Smooth muscle cell (in vitro differentiated cells): ENCODE measurements at regions not wholly inside any gene's neighbourhood (a gene's known extent, or its start where the extent isn't known, plus 50 kb on each side); places are given as distances from the start of the nearest gene placed in this dataset.

Experiments used
- DNase-seq: peaks from one replicate; lab custom pipeline; 2025; ENCODE audit not compliant: unreplicated experiment; lab: John Stamatoyannopoulos, UW
- H2AFZ ChIP-seq: fragments of 200-600 bp; sonication (generic); 2 replicates; pipeline ENCODE4 v1.6.0; 2016; ENCODE audit warnings: antibody characterized with exemption, low read depth, mild to moderate bottlenecking
- H3F3A ChIP-seq: fragments of 200-600 bp; sonication (generic); 2 replicates; pipeline ENCODE4 v1.6.0; 2017; ENCODE audit warnings: antibody characterized with exemption, low read depth
- H3K27ac ChIP-seq: fragments of 200-600 bp; sonication (generic); 2 replicates; pipeline ENCODE4 v1.5.1; 2016; ENCODE audit warnings: low read depth, mild to moderate bottlenecking
- H3K27me3 ChIP-seq: fragments of 200-600 bp; sonication (generic); 2 replicates; pipeline ENCODE4 v1.6.1; 2016; ENCODE audit warnings: low read depth, mild to moderate bottlenecking
- H3K36me3 ChIP-seq: fragments of 200-600 bp; sonication (generic); 2 replicates; pipeline ENCODE4 v1.5.1; 2016; ENCODE audit warnings: low read depth
- H3K4me1 ChIP-seq: fragments of 200-600 bp; sonication (generic); 2 replicates; pipeline ENCODE4 v1.5.1; 2016; ENCODE audit warnings: low read depth
- H3K4me2 ChIP-seq: fragments of 200-600 bp; sonication (generic); 2 replicates; pipeline ENCODE4 v1.6.0; 2016; ENCODE audit warnings: mild to moderate bottlenecking
- H3K4me3 ChIP-seq: fragments of 200-600 bp; sonication (generic); 2 replicates; pipeline ENCODE4 v1.5.1; 2016; ENCODE audit warnings: mild to moderate bottlenecking
- H3K79me2 ChIP-seq: fragments of 200-600 bp; sonication (generic); 2 replicates; pipeline ENCODE4 v1.6.0; 2016; ENCODE audit warnings: low read depth, mild to moderate bottlenecking
- H3K9ac ChIP-seq: fragments of 200-600 bp; sonication (generic); 2 replicates; pipeline ENCODE4 v1.6.0; 2016; ENCODE audit warnings: low read depth
- H3K9me3 ChIP-seq: fragments of 200-600 bp; sonication (generic); replicated peaks from 2 replicates; pipeline ENCODE4 v1.5.1; 2016; ENCODE audit warnings: low read depth
- H4K20me1 ChIP-seq: fragments of 200-600 bp; sonication (generic); 2 replicates; pipeline ENCODE4 v1.6.0; 2016; ENCODE audit warnings: low read depth
- CTCF ChIP-seq: fragments of 200-600 bp; sonication (generic); IDR thresholded peaks from 2 replicates; pipeline ENCODE4 v1.5.1; 2017; ENCODE audit warnings: borderline replicate concordance, mild to moderate bottlenecking, antibody characterized with exemption; ENCODE audit not compliant: insufficient read depth, poor library complexity, severe bottlenecking
- WGBS: methylation state at CpG from one replicate; pipeline ENCODE4 v1.1.7; 2016; ENCODE audit warnings: low lambda C conversion rate; 5-methylcytosine and 5-hydroxymethylcytosine counted together

DNA sequence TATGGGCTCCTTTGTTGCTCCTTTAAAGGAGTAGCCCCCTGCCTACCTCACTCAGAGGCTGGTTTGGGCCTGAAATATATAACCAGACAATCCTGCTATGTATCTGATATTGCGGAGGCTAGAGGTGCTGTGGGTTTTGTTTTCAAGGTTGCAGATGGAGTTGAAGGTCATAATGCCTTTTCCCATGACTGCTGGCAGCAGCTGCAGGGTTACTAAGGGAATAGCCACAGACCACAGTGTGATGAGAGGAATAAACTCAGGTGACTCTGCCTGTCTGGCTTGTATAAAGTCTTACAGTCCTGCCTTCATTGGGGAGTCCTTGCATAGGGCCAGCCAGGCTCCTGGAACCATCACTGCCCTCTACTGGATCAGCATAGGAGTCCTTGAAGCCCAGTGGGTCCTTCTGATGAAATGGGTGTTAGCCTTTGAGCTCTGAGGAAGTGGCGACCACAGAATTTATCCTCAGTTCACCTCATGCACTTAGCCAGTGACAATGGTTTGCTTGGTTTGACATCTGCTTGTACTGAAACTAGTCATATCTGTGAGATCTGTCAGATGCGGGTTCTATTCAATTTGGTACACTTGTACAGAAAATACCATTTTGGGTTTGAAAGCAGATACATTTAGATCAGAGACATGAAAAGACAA is 174.4 kb upstream of the HMCN1 start:
- H4K20me1 ChIP-seq = no peaks in the 10 kb centered on the region
- no peak for DNase-seq
- WGBS = 77% methylated on average over 3 of the region's 3 CpGs

GRCh38 chr1:185559151-185559550 is 175.0 kb upstream of the HMCN1 start:
- H3K79me2 ChIP-seq = no peaks in the 10 kb centered on the region
- H2AFZ ChIP-seq = no peak overlapping the region
- no peaks in the 10 kb centered on the region for H4K20me1 ChIP-seq
- H3K4me1 ChIP-seq = peaks cover 8% of the 10 kb centered on the region
- H3F3A ChIP-seq = no peaks in the 10 kb centered on the region
- H3K27ac ChIP-seq = no peak overlapping the region
- H3K36me3 ChIP-seq = no peaks in the 10 kb centered on the region
- H3K9me3 ChIP-seq = no peaks in the 10 kb centered on the region
- no peak for TF ChIP-seq CTCF
- H3K4me3 ChIP-seq = no peak overlapping the region
- H3K4me2 ChIP-seq = no peak overlapping the region
- WGBS = 92% methylated on average over 1 of the region's 1 CpG
- H3K27me3 ChIP-seq = no peaks in the 10 kb centered on the region
- no peak for DNase-seq
- no peak overlapping the region for H3K9ac ChIP-seq

More for the DNA sequence above, 174.4 kb upstream of the HMCN1 start:
- Histone ChIP-seq H3K9me3 (no peaks in the 10 kb centered on the region), H3K4me2 (no peak overlapping the region), H3F3A (peaks cover 4% of the 10 kb centered on the region), H3K27me3 (no peaks in the 10 kb centered on the region), H2AFZ (no peak overlapping the region), H3K27ac (no peak overlapping the region), H3K9ac (no peak overlapping the region), H3K4me1 (peaks cover 8% of the 10 kb centered on the region), H3K4me3 (no peak overlapping the region), H3K79me2 (no peaks in the 10 kb centered on the region), H3K36me3 (no peaks in the 10 kb centered on the region)
- TF ChIP-seq CTCF = peak; percentile 27

DNA sequence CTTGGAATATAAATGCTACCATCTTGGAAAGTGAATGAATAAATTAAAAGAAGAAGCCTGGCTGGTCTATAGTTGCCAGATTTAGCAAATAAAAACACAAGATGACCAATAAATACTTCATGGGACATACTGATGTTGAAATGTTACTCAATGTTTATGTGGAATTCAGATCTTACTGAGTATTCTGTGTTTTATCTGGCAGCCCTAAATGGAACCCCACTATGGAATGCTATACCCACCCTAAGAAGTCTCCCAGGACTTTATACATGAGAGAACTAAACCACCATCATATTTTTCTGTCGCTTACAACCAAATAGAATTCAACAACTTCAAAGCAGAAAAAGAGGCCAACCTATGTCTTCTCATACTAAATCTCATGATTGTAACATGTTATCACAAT is 177.6 kb upstream of the HMCN1 start:
- Histone ChIP-seq H3K79me2 (no peaks in the 10 kb centered on the region), H3F3A (no peaks in the 10 kb centered on the region), H3K36me3 (no peaks in the 10 kb centered on the region), H2AFZ (no peak overlapping the region), H3K4me2 (no peak overlapping the region), H3K9ac (no peak overlapping the region), H3K27ac (no peak overlapping the region), H3K4me3 (no peak overlapping the region), H3K4me1 (no peaks in the 10 kb centered on the region), H3K27me3 (no peaks in the 10 kb centered on the region), H3K9me3 (no peaks in the 10 kb centered on the region), H4K20me1 (no peaks in the 10 kb centered on the region)
- WGBS = 38% methylated on average over 1 of the region's 1 CpG
- no peak for TF ChIP-seq CTCF
- DNase-seq = no peak

GRCh38 chr1:185555743-185556142 is 178.4 kb upstream of the HMCN1 start:
- no peaks in the 10 kb centered on the region for H3F3A ChIP-seq
- no peaks in the 10 kb centered on the region for H4K20me1 ChIP-seq
- H2AFZ ChIP-seq = no peak overlapping the region
- no peak for TF ChIP-seq CTCF
- no peaks in the 10 kb centered on the region for H3K79me2 ChIP-seq
- no peaks in the 10 kb centered on the region for H3K9me3 ChIP-seq
- no peak overlapping the region for H3K9ac ChIP-seq
- H3K27me3 ChIP-seq = no peaks in the 10 kb centered on the region
- H3K4me1 ChIP-seq = no peaks in the 10 kb centered on the region
- H3K4me2 ChIP-seq = no peak overlapping the region
- no peak overlapping the region for H3K4me3 ChIP-seq
- H3K36me3 ChIP-seq = no peaks in the 10 kb centered on the region
- H3K27ac ChIP-seq = no peak overlapping the region
- no peak for DNase-seq
